ENCODE measurements at regions not wholly inside any gene's neighbourhood (a gene's known extent, or its start where the extent isn't known, plus 50 kb on each side); places are given as distances from the start of the nearest gene placed in this dataset.
A peak's percentile ranks its signal among the peaks of the same experiment; 100 is the strongest.
"Not testable (repeated sequence)": the region's sequence is repeated elsewhere in the genome, so short reads cannot be mapped to it uniquely, and the experiment has no call there.

GRCh38 chr6:109251839-109252238 is 130.4 kb downstream of the CD164 start:
- H3K4me1 ChIP-seq: peaks cover 0 to 20% (median 16%) of the 10 kb centered on the region in 4 donors
- H3K4me3 ChIP-seq: no peak overlapping the region
- H3K36me3 ChIP-seq: no peaks in the 10 kb centered on the region
- no peak overlapping the region for H3K27ac ChIP-seq (replicated peaks in 1 of 4)
- TF ChIP-seq POLR2A (IDR thresholded peaks at IDR 0.05; ENCODE audit: low read depth): no peak
- no peak for TF ChIP-seq EP300 (IDR thresholded peaks at IDR 0.05)
- TF ChIP-seq CTCF (IDR thresholded peaks at IDR 0.05): no peak
- no peak for TF ChIP-seq POLR2AphosphoS5 (IDR thresholded peaks at IDR 0.05)
- H3K27me3 ChIP-seq: no peaks in the 10 kb centered on the region
- no peak for DNase-seq (ENCODE audit: extremely low spot score)
- no peaks in the 10 kb centered on the region for H3K9me3 ChIP-seq
- intact Hi-C loops (cut with DNase I): no loop called here

- intact Hi-C loops (cut with DNase I); H3K27me3 ChIP-seq; H3K27ac ChIP-seq (replicated peaks in 1 of 4); H3K36me3 ChIP-seq; H3K9me3 ChIP-seq; DNase-seq (ENCODE audit: extremely low spot score); H3K4me3 ChIP-seq: not testable (repeated sequence)
- 93% methylated on average over 14 of the region's 32 CpGs for WGBS
- peaks cover 0 to 20% (median 16%) of the 10 kb centered on the region in 4 donors for H3K4me1 ChIP-seq
Observed at GRCh38 chr6:109250544-109251156, 131.6 kb downstream of the CD164 start.

- 82% methylated on average over 7 of the region's 7 CpGs for WGBS
- no peaks in the 10 kb centered on the region for H3K27me3 ChIP-seq
Observed at GRCh38 chr6:109243863-109244825, 138.1 kb downstream of the CD164 start.

GRCh38 chr6:109242925-109243324 is 139.3 kb downstream of the CD164 start:
- H3K4me1 ChIP-seq: peaks cover 0 to 15% (median 6%) of the 10 kb centered on the region in 4 donors
- no peaks in the 10 kb centered on the region for H3K9me3 ChIP-seq
- no peak overlapping the region for H3K27ac ChIP-seq (replicated peaks in 1 of 4)
- no peaks in the 10 kb centered on the region for H3K27me3 ChIP-seq
- TF ChIP-seq CTCF (IDR thresholded peaks at IDR 0.05): no peak
- TF ChIP-seq POLR2A (IDR thresholded peaks at IDR 0.05; ENCODE audit: low read depth): no peak
- no peak for TF ChIP-seq EP300 (IDR thresholded peaks at IDR 0.05)
- no peak for TF ChIP-seq POLR2AphosphoS5 (IDR thresholded peaks at IDR 0.05)
- DNase-seq (ENCODE audit: extremely low spot score): peak; percentile 19
- WGBS: 83% methylated on average over 3 of the region's 3 CpGs
- H3K4me3 ChIP-seq: no peak overlapping the region
- intact Hi-C loops (cut with DNase I): no loop called here
- no peaks in the 10 kb centered on the region for H3K36me3 ChIP-seq

More at GRCh38 chr6:109243863-109244825, 138.1 kb downstream of the CD164 start:
- H3K9me3 ChIP-seq: no peaks in the 10 kb centered on the region
- peak; percentile 12 for DNase-seq (ENCODE audit: extremely low spot score)
- TF ChIP-seq EP300 (IDR thresholded peaks at IDR 0.05): no peak
- no peak for TF ChIP-seq POLR2A (IDR thresholded peaks at IDR 0.05; ENCODE audit: low read depth)
- no peak for TF ChIP-seq CTCF (IDR thresholded peaks at IDR 0.05)
- TF ChIP-seq POLR2AphosphoS5 (IDR thresholded peaks at IDR 0.05): no peak
- H3K36me3 ChIP-seq: no peaks in the 10 kb centered on the region
- H3K4me3 ChIP-seq: no peak overlapping the region
- peaks cover 0 to 13% (median 4%) of the 10 kb centered on the region in 4 donors for H3K4me1 ChIP-seq
- intact Hi-C loops (cut with DNase I): no loop called here
- no peak overlapping the region for H3K27ac ChIP-seq (replicated peaks in 1 of 4)

GRCh38 chr6:109242029-109242428 is 140.2 kb downstream of the CD164 start:
- no peaks in the 10 kb centered on the region for H3K27me3 ChIP-seq
- WGBS: 94% methylated on average over 2 of the region's 2 CpGs
- H3K36me3 ChIP-seq: no peaks in the 10 kb centered on the region
- TF ChIP-seq EP300 (IDR thresholded peaks at IDR 0.05) (no peak), POLR2AphosphoS5 (IDR thresholded peaks at IDR 0.05) (no peak), CTCF (IDR thresholded peaks at IDR 0.05) (no peak), POLR2A (IDR thresholded peaks at IDR 0.05; ENCODE audit: low read depth) (no peak)
- intact Hi-C loops (cut with DNase I): no loop called here
- no peak overlapping the region for H3K27ac ChIP-seq (replicated peaks in 1 of 4)
- H3K9me3 ChIP-seq: no peaks in the 10 kb centered on the region
- no peak overlapping the region for H3K4me3 ChIP-seq
- H3K4me1 ChIP-seq: peaks cover 0 to 15% (median 6%) of the 10 kb centered on the region in 4 donors
- peak; percentile 31 for DNase-seq (ENCODE audit: extremely low spot score)
